HCT116 (cell line): ENCODE measurements at regions not wholly inside any gene's neighbourhood (a gene's known extent, or its start where the extent isn't known, plus 50 kb on each side); places are given as distances from the start of the nearest gene placed in this dataset.

Source experiments
- ATAC-seq: fragments of 200-7000 bp; cut with Tn5 transposase; 2 replicates; pipeline ENCODE4 v1.9.1; 2020; ENCODE audit warnings: mild to moderate bottlenecking, moderate library complexity
- BruUV-seq: library from RNA; stranded (reverse); fragments of 400-500 nt; replicated peaks from 2 replicates; lab custom pipeline; 2021; lab: Mats Ljungman, UMichigan
- CTCF ChIA-PET: fragments of 300-600 bp; sonication (Branson Sonifier 250); formaldehyde crosslinking; loops from one replicate; lab custom pipeline; 2021; ENCODE audit warnings: antibody characterized with exemption; lab: Charles Lee
- POLR2A ChIA-PET: fragments of 300-600, 350-600 bp; sonication (Branson Sonifier 250); formaldehyde crosslinking; loops from one replicate; lab custom pipeline; 2021; ENCODE audit warnings: antibody characterized with exemption; lab: Charles Lee
- RAD21 ChIA-PET, 2 experiments: fragments of 300-600 bp; sonication (Branson Sonifier 250); formaldehyde crosslinking; loops; one replicate each; lab custom pipeline; 2023; ENCODE audit warnings: low total read pairs in 2 of 2; ENCODE audit not compliant: uncharacterized antibody in 2 of 2, unreplicated experiment in 2 of 2, low non-redundant PET in 1 of 2; lab: Charles Lee
- DNase-seq: peaks from one replicate; pipeline ENCODE4 v3.0.0-alpha.2; 2010; ENCODE audit warnings: low read depth, low spot score
- H2AFZ ChIP-seq: fragments of 200-600 bp; shearing (Covaris generic), sonication (generic); 2 replicates; pipeline ENCODE4 v1.6.1; 2017; ENCODE audit warnings: low read depth, mixed run types, mixed read lengths, antibody characterized with exemption, low read length; ENCODE audit not compliant: poor library complexity, severe bottlenecking
- H3K27ac ChIP-seq: 2 replicates; pipeline ENCODE4 v1.5.1; 2012; ENCODE audit warnings: low read depth, low read length
- H3K27me3 ChIP-seq: fragments of 200-600 bp; sonication (generic); 2 replicates; pipeline ENCODE4 v1.6.1; 2016; ENCODE audit warnings: mixed run types, low read length, mixed read lengths; ENCODE audit not compliant: insufficient read depth
- H3K36me3 ChIP-seq, 2 experiments: fragments of 200-500 bp in 1 of 2; fragments of 200-600 bp in 1 of 2; sonication (Bioruptor generic) in 1 of 2; sonication (generic) in 1 of 2; 2 replicates each; pipeline versions ENCODE4 v1.5.1 to v1.6.1; 2014 to 2016; ENCODE audit warnings: low read length in 2 of 2, inconsistent platforms in 1 of 2, mixed read lengths in 1 of 2, mixed run types in 1 of 2; ENCODE audit not compliant: insufficient read depth in 2 of 2, control insufficient read depth in 1 of 2
- H3K4me1 ChIP-seq, 2 experiments: fragments of 200-600 bp in 1 of 2; sonication (generic) in 1 of 2; 2 replicates each; pipeline versions ENCODE4 v1.5.1 to v1.6.1; 2012 to 2017; ENCODE audit warnings: low read length in 2 of 2, inconsistent platforms in 1 of 2, mild to moderate bottlenecking in 1 of 2, mixed read lengths in 1 of 2, mixed run types in 1 of 2, moderate library complexity in 1 of 2; ENCODE audit not compliant: insufficient read depth in 2 of 2, control insufficient read depth in 1 of 2
- H3K4me2 ChIP-seq: fragments of 200-600 bp; sonication (generic); 2 replicates; pipeline ENCODE4 v1.6.1; 2017; ENCODE audit warnings: mixed run types, low read length, mixed read lengths
- H3K4me3 ChIP-seq, 2 experiments: fragments of 200-600 bp in 1 of 2; sonication (generic) in 1 of 2; replicated peaks in 1 of 2; 2 replicates each; pipeline ENCODE4 v1.5.1; 2011 to 2016; ENCODE audit warnings: low read length in 2 of 2, control low read depth in 1 of 2, low read depth in 1 of 2, mild to moderate bottlenecking in 1 of 2, mixed read lengths in 1 of 2, mixed run types in 1 of 2
- H3K79me2 ChIP-seq: fragments of 200-600 bp; sonication (generic); 2 replicates; pipeline ENCODE4 v1.6.1; 2017; ENCODE audit warnings: mild to moderate bottlenecking, mixed run types, low read length, moderate library complexity, mixed read lengths; ENCODE audit not compliant: insufficient read depth
- H3K9ac ChIP-seq: fragments of 200-600 bp; sonication (generic); 2 replicates; pipeline ENCODE4 v1.6.1; 2016; ENCODE audit warnings: low read length, mixed read lengths
- H3K9me2 ChIP-seq: fragments of 200-600 bp; sonication (generic), shearing (Covaris generic); 2 replicates; pipeline ENCODE4 v1.6.1; 2017; ENCODE audit warnings: mixed run types, mild to moderate bottlenecking, moderate library complexity; ENCODE audit not compliant: insufficient read depth
- H3K9me3 ChIP-seq, 2 experiments: fragments of 200-500 bp in 1 of 2; fragments of 200-600 bp in 1 of 2; sonication (Bioruptor generic) in 1 of 2; sonication (generic) in 1 of 2; 2 replicates each; pipeline ENCODE4 v1.6.1; 2014 to 2017; ENCODE audit warnings: low read length in 2 of 2, mixed read lengths in 2 of 2, inconsistent platforms in 1 of 2, low read depth in 1 of 2, mild to moderate bottlenecking in 1 of 2, mixed run types in 1 of 2, moderate library complexity in 1 of 2; ENCODE audit not compliant: control insufficient read depth in 1 of 2, insufficient read depth in 1 of 2
- H4K20me1 ChIP-seq: fragments of 200-600 bp; sonication (generic), shearing (Covaris generic); 2 replicates; pipeline ENCODE4 v1.6.1; 2017; ENCODE audit warnings: mixed run types, mild to moderate bottlenecking, moderate library complexity; ENCODE audit not compliant: insufficient read depth
- ATF3 ChIP-seq: IDR thresholded peaks from 2 replicates; pipeline ENCODE4 v1.6.1; 2012
- CEBPB ChIP-seq: IDR thresholded peaks from 2 replicates; pipeline ENCODE4 v1.6.1; 2012; ENCODE audit warnings: low read depth
- CTCF ChIP-seq, 3 experiments: fragments of 200-600 bp in 1 of 3; sonication (generic) in 1 of 3; IDR thresholded peaks in 2 of 3; conservative IDR thresholded peaks in 1 of 3; 2 replicates each; pipeline ENCODE4 v1.5.1; 2012 to 2017; ENCODE audit warnings: low read depth in 2 of 3, low read length in 2 of 3, antibody characterized with exemption in 1 of 3, borderline replicate concordance in 1 of 3, control low read depth in 1 of 3, mild to moderate bottlenecking in 1 of 3, mixed read lengths in 1 of 3, mixed run types in 1 of 3, moderate library complexity in 1 of 3; ENCODE audit not compliant: insufficient read depth in 1 of 3
- EGR1 ChIP-seq: IDR thresholded peaks from 2 replicates; pipeline ENCODE4 v1.6.1; 2012; ENCODE audit warnings: low read depth
- EZH2 ChIP-seq: fragments of 200-600 bp; sonication (generic); IDR thresholded peaks from 2 replicates; pipeline ENCODE4 v1.6.1; 2017; ENCODE audit warnings: antibody characterized with exemption, mixed run types
- EZH2phosphoT487 ChIP-seq: fragments of 200-600 bp; IDR thresholded peaks from 2 replicates; pipeline ENCODE4 v1.6.1; 2018; ENCODE audit warnings: antibody characterized with exemption, borderline replicate concordance
- JUND ChIP-seq: IDR thresholded peaks from 2 replicates; pipeline ENCODE4 v1.6.1; 2012
- MAX ChIP-seq: IDR thresholded peaks from 2 replicates; pipeline ENCODE4 v1.6.1; 2012
- POLR2AphosphoS5 ChIP-seq: IDR thresholded peaks from 2 replicates; pipeline ENCODE4 v1.6.1; 2011; ENCODE audit warnings: mild to moderate bottlenecking, low read depth, low read length, moderate library complexity
- RAD21 ChIP-seq: IDR thresholded peaks from 2 replicates; pipeline ENCODE4 v1.6.1; 2012; ENCODE audit warnings: low read depth, mild to moderate bottlenecking
- SIN3A ChIP-seq: IDR thresholded peaks from 2 replicates; pipeline ENCODE4 v1.6.1; 2012; ENCODE audit warnings: low read depth
- SP1 ChIP-seq: IDR thresholded peaks from 2 replicates; pipeline ENCODE4 v1.6.1; 2012; ENCODE audit warnings: low read depth
- SRF ChIP-seq: IDR thresholded peaks from 2 replicates; pipeline ENCODE4 v1.6.1; 2012; ENCODE audit warnings: low read depth
- TCF7L2 ChIP-seq: IDR thresholded peaks from 2 replicates; pipeline ENCODE4 v1.7.0; 2011; ENCODE audit warnings: borderline replicate concordance, inconsistent platforms; ENCODE audit not compliant: insufficient read depth, insufficient read length; ENCODE audit errors: extremely low read depth
- YY1 ChIP-seq: IDR thresholded peaks from 2 replicates; pipeline ENCODE4 v1.6.1; 2011; ENCODE audit warnings: low read length, low read depth, moderate library complexity, mild to moderate bottlenecking; ENCODE audit not compliant: insufficient replicate concordance; ENCODE audit errors: extremely low read depth
- ZFX ChIP-seq: fragments of 450-650 bp; IDR thresholded peaks from 2 replicates; pipeline ENCODE4 v1.6.1; 2017
- ZNF274 ChIP-seq: fragments of 200-500 bp; sonication (Bioruptor generic); IDR thresholded peaks from 2 replicates; pipeline ENCODE4 v1.6.1; 2014; ENCODE audit warnings: mild to moderate bottlenecking, low read depth, low read length, inconsistent platforms
- intact Hi-C: fragments of 100-400 bp; cut with micrococcal nuclease; formaldehyde crosslinking; loops from 2 replicates; pipeline ENCODE4 v1.10.0; 2022

GRCh38 chr12:107306141-107306659 is 212.9 kb upstream of the CRY1 start:
- TF ChIP-seq SIN3A, result no peak
- TF ChIP-seq POLR2AphosphoS5, result no peak
- no peak for TF ChIP-seq ZNF274
- no peak for TF ChIP-seq ZFX
- no peak for TF ChIP-seq CEBPB
- TF ChIP-seq CTCF (IDR thresholded peaks at IDR 0.05 in 2 of 3, conservative IDR thresholded peaks at IDR 0.05 in 1 of 3; ENCODE audit: borderline replicate concordance in 1 of 3, insufficient read depth in 1 of 3, low read depth in 2 of 3, low read length in 2 of 3), result no peak
- TF ChIP-seq JUND, result no peak
- no peak for TF ChIP-seq EZH2
- TF ChIP-seq EZH2phosphoT487, result no peak
- TF ChIP-seq RAD21, result no peak
- TF ChIP-seq SP1, result no peak
- no peak for TF ChIP-seq SRF
- TF ChIP-seq MAX, result no peak
- no peak for TF ChIP-seq EGR1
- TF ChIP-seq YY1, result no peak
- TF ChIP-seq TCF7L2, result no peak
- TF ChIP-seq ATF3, result no peak
- Histone ChIP-seq H3K27me3 (no peaks in the 10 kb centered on the region; the same call in 1 of the 2 replicates), H3K79me2 (no peaks in the 10 kb centered on the region), H3K4me3 (no peak overlapping the region), H3K4me1 (no peaks in the 10 kb centered on the region), H3K4me2 (no peak overlapping the region), H3K36me3 (no peaks in the 10 kb centered on the region), H4K20me1 (no peaks in the 10 kb centered on the region), H3K9me2 (no peaks in the 10 kb centered on the region), H3K27ac (no peak overlapping the region), H2AFZ (peak overlapping the region; percentile 12), H3K9ac (no peak overlapping the region), H3K9me3 (no peaks in the 10 kb centered on the region)
- intact Hi-C loops, result loop anchor here (5.0 kb wide), 1 partner anchor 504 kb away; no protein-coding TSS in a partner anchor
- RAD21 ChIA-PET, result no interaction called here
- DNase-seq (no peak), ATAC-seq (no peak)
- POLR2A ChIA-PET, result no interaction called here
- BruUV-seq, result no TSS peak
- CTCF ChIA-PET, result interaction anchor here (1.8 kb wide), 1 partner anchor 174 kb away, joined by 4 read pairs; no protein-coding TSS in a partner anchor
